DMS53 treated with DMSO at 0.1 percent for 48 hours (cell line): ENCODE measurements at regions not wholly inside any gene's neighbourhood (a gene's known extent, or its start where the extent isn't known, plus 50 kb on each side); places are given as distances from the start of the nearest gene placed in this dataset.

Source experiments
- DNase-seq: peaks from one replicate; lab custom pipeline; 2025; ENCODE audit not compliant: unreplicated experiment; lab: John Stamatoyannopoulos, UW

- no peak for DNase-seq
Observed at GRCh38 chr2:57544624-57545023, 502.0 kb upstream of the VRK2 start.

- DNase-seq, result no peak
Observed at GRCh38 chr2:57546478-57546877, 500.1 kb upstream of the VRK2 start.

- DNase-seq, result peak; percentile 39
Observed at GRCh38 chr2:57549642-57550102, 496.9 kb upstream of the VRK2 start.

GRCh38 chr2:57550912-57551311, 495.7 kb upstream of the VRK2 start:
- no peak for DNase-seq

- no peak for DNase-seq
Observed at GRCh38 chr2:57552885-57553284, 493.7 kb upstream of the VRK2 start.

GRCh38 chr2:57554348-57554747, 492.3 kb upstream of the VRK2 start:
- no peak for DNase-seq

- no peak for DNase-seq
Observed at GRCh38 chr2:57558312-57558711, 488.3 kb upstream of the VRK2 start.

GRCh38 chr2:57562495-57562894, 484.1 kb upstream of the VRK2 start:
- DNase-seq, result no peak

- DNase-seq, result no peak
Observed at GRCh38 chr2:57563015-57563414, 483.6 kb upstream of the VRK2 start.

- DNase-seq, result no peak
Observed at GRCh38 chr2:57567245-57567644, 479.4 kb upstream of the VRK2 start.

GRCh38 chr2:57569396-57569795, 477.2 kb upstream of the VRK2 start:
- DNase-seq, result no peak

GRCh38 chr2:57570961-57571360, 475.6 kb upstream of the VRK2 start:
- no peak for DNase-seq

- DNase-seq, result no peak
Observed at GRCh38 chr2:57575700-57576268, 470.8 kb upstream of the VRK2 start.

GRCh38 chr2:57576983-57577382, 469.6 kb upstream of the VRK2 start:
- DNase-seq, result no peak

GRCh38 chr2:57597940-57598339, 448.7 kb upstream of the VRK2 start:
- no peak for DNase-seq

GRCh38 chr2:57598551-57598950, 448.1 kb upstream of the VRK2 start:
- DNase-seq, result no peak

- no peak for DNase-seq
Observed at GRCh38 chr2:57602733-57603132, 443.9 kb upstream of the VRK2 start.

- no peak for DNase-seq
Observed at GRCh38 chr2:57614988-57615387, 431.6 kb upstream of the VRK2 start.

GRCh38 chr2:57615855-57616556, 430.6 kb upstream of the VRK2 start:
- no peak for DNase-seq

GRCh38 chr2:57617318-57617717, 429.3 kb upstream of the VRK2 start:
- DNase-seq, result no peak

- DNase-seq, result no peak
Observed at GRCh38 chr2:57621122-57621663, 425.4 kb upstream of the VRK2 start.

- no peak for DNase-seq
Observed at GRCh38 chr2:57622009-57622408, 424.6 kb upstream of the VRK2 start.

GRCh38 chr2:57656198-57656597, 390.4 kb upstream of the VRK2 start:
- no peak for DNase-seq
